MCF 10A (cell line): ENCODE measurements at regions not wholly inside any gene's neighbourhood (a gene's known extent, or its start where the extent isn't known, plus 50 kb on each side); places are given as distances from the start of the nearest gene placed in this dataset.

Experiments
- BruUV-seq: library from RNA; stranded (reverse); fragments of 400-500 nt; replicated peaks from 2 replicates; lab custom pipeline; 2021; lab: Mats Ljungman, UMichigan
- CTCF ChIA-PET: fragments of 300-600 bp; sonication (Branson Sonifier 250); formaldehyde crosslinking; extraction: SDS; loops from one replicate; lab custom pipeline; 2021; ENCODE audit warnings: antibody characterized with exemption, inconsistent platforms; lab: Yijun Ruan, JAX
- POLR2A ChIA-PET: fragments of 300-600, 350-650 bp; sonication (Branson Sonifier 250); formaldehyde crosslinking; extraction: SDS; loops from one replicate; lab custom pipeline; 2020; ENCODE audit warnings: antibody characterized with exemption, inconsistent platforms; lab: Yijun Ruan, JAX
- DNase-seq: peaks from one replicate; pipeline ENCODE4 v3.0.0-alpha.2; 2018; ENCODE audit not compliant: unreplicated experiment
- H3K27ac Mint-ChIP-seq: one replicate; pipeline ENCODE4 v1.8.0; 2022; ENCODE audit warnings: mild to moderate bottlenecking, low read depth, mixed read lengths; ENCODE audit not compliant: unreplicated experiment
- H3K27me3 Mint-ChIP-seq: one replicate; pipeline ENCODE4 v1.8.0; 2022; ENCODE audit warnings: mixed read lengths; ENCODE audit not compliant: insufficient read depth, unreplicated experiment
- H3K36me3 Mint-ChIP-seq: one replicate; pipeline ENCODE4 v1.8.0; 2022; ENCODE audit warnings: mild to moderate bottlenecking, moderate library complexity, mixed read lengths; ENCODE audit not compliant: insufficient read depth, unreplicated experiment
- H3K4me1 Mint-ChIP-seq: one replicate; pipeline ENCODE4 v1.8.0; 2022; ENCODE audit warnings: mixed read lengths; ENCODE audit not compliant: insufficient read depth, unreplicated experiment
- H3K4me3 Mint-ChIP-seq: one replicate; pipeline ENCODE4 v1.8.0; 2022; ENCODE audit warnings: mild to moderate bottlenecking, moderate library complexity, mixed read lengths; ENCODE audit not compliant: unreplicated experiment
- H3K9me3 Mint-ChIP-seq: one replicate; pipeline ENCODE4 v1.8.0; 2022; ENCODE audit warnings: mixed read lengths; ENCODE audit not compliant: unreplicated experiment
- intact Hi-C: fragments of 100-400 bp; cut with micrococcal nuclease; formaldehyde crosslinking; loops from 2 replicates; pipeline ENCODE4 v1.14.1; 2022
- TF ChIP-seq, protein P1 (sequence below): fragments of 200-600 bp; IDR thresholded peaks from one replicate; pipeline ENCODE4 v1.8.0; 2022; ENCODE audit warnings: antibody characterized with exemption, mild to moderate bottlenecking; ENCODE audit not compliant: unreplicated experiment

DNA sequence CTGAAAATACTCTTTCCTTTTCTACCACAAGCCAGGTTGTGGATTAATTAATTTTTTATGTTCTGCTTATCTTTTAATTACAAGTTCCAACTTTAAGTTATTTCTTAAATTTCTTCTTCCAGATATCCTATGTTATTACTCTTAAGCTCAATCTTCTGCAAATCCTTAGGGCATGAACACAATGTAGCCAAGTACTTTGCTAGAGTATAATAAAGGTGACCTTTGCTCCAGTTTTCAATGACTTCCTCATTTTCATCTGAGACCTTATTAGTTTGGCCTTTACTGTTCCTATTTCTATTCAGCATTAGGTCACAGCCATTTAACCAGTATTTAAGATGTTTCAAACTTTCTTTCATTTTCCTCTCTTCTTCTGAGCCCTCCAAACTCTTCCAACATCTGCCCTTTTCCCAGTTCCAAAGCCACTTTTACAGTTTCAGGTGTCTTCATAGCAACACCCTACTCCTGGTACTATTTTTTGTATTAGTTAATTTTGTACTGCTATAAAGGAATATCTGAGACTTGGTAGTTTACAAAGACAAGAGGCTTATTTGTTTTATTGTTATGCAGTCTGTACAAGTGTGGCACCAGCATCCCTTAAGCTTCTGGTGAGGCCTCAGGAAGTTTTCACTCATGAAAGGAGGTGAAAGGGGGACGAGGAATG lies 886.2 kb upstream of the GHITM start:
- Mint-ChIP-seq H3K27ac (no peak overlapping the region), H3K4me3 (no peak overlapping the region), H3K4me1 (no peaks in the 10 kb centered on the region), H3K9me3 (peaks cover 11% of the 10 kb centered on the region), H3K27me3 (no peaks in the 10 kb centered on the region), H3K36me3 (no peaks in the 10 kb centered on the region)
- CTCF ChIA-PET: no interaction called here
- DNase-seq: no peak
- POLR2A ChIA-PET: no interaction called here
- BruUV-seq: no TSS peak
- TF ChIP-seq, protein P1, sequence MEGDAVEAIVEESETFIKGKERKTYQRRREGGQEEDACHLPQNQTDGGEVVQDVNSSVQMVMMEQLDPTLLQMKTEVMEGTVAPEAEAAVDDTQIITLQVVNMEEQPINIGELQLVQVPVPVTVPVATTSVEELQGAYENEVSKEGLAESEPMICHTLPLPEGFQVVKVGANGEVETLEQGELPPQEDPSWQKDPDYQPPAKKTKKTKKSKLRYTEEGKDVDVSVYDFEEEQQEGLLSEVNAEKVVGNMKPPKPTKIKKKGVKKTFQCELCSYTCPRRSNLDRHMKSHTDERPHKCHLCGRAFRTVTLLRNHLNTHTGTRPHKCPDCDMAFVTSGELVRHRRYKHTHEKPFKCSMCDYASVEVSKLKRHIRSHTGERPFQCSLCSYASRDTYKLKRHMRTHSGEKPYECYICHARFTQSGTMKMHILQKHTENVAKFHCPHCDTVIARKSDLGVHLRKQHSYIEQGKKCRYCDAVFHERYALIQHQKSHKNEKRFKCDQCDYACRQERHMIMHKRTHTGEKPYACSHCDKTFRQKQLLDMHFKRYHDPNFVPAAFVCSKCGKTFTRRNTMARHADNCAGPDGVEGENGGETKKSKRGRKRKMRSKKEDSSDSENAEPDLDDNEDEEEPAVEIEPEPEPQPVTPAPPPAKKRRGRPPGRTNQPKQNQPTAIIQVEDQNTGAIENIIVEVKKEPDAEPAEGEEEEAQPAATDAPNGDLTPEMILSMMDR: no peak
- intact Hi-C loops: no loop called here

- Mint-ChIP-seq H3K9me3 (peaks cover 11% of the 10 kb centered on the region), H3K27me3 (no peaks in the 10 kb centered on the region), H3K36me3 (no peaks in the 10 kb centered on the region), H3K4me1 (no peaks in the 10 kb centered on the region), H3K27ac (no peak overlapping the region), H3K4me3 (no peak overlapping the region)
- CTCF ChIA-PET: no interaction called here
- POLR2A ChIA-PET: no interaction called here
- TF ChIP-seq, protein P1: no peak
- DNase-seq: no peak
- BruUV-seq: no TSS peak
- intact Hi-C loops: no loop called here
Measured at GRCh38 chr10:83254698-83255097, 884.6 kb upstream of the GHITM start.

GRCh38 chr10:83262434-83262833 lies 876.9 kb upstream of the GHITM start:
- Mint-ChIP-seq H3K4me3 (no peak overlapping the region), H3K27ac (no peak overlapping the region), H3K4me1 (no peaks in the 10 kb centered on the region), H3K36me3 (no peaks in the 10 kb centered on the region), H3K9me3 (no peaks in the 10 kb centered on the region), H3K27me3 (no peaks in the 10 kb centered on the region)
- CTCF ChIA-PET: no interaction called here
- TF ChIP-seq, protein P1: no peak
- DNase-seq: no peak
- BruUV-seq: no TSS peak
- POLR2A ChIA-PET: no interaction called here
- intact Hi-C loops: no loop called here

- CTCF ChIA-PET: interaction anchor here (0.5 kb wide), 1 partner anchor 477 kb away, joined by 3 read pairs; no protein-coding TSS in a partner anchor
- no peaks in the 10 kb centered on the region for H3K27me3 Mint-ChIP-seq
- no peaks in the 10 kb centered on the region for H3K36me3 Mint-ChIP-seq
- intact Hi-C loops: no loop called here
- no peak for DNase-seq
- H3K4me1 Mint-ChIP-seq: no peaks in the 10 kb centered on the region
- no peak overlapping the region for H3K4me3 Mint-ChIP-seq
- BruUV-seq: no TSS peak
- TF ChIP-seq, protein P1: peak; percentile 8
- no peaks in the 10 kb centered on the region for H3K9me3 Mint-ChIP-seq
- no peak overlapping the region for H3K27ac Mint-ChIP-seq
- POLR2A ChIA-PET: interaction anchor here (0.6 kb wide), 1 partner anchor 121 kb away, joined by 3 read pairs; no protein-coding TSS in a partner anchor
Measured at GRCh38 chr10:83272666-83273434, 866.5 kb upstream of the GHITM start.
